ENCODE measurements at regions not wholly inside any gene's neighbourhood (a gene's known extent, or its start where the extent isn't known, plus 50 kb on each side); places are given as distances from the start of the nearest gene placed in this dataset.
A peak's percentile ranks its signal among the peaks of the same experiment; 100 is the strongest.

- no peak overlapping the region for H3K27ac ChIP-seq
- H3K4me3 ChIP-seq: no peak overlapping the region
- no peak for FAIRE-seq
- no peaks in the 10 kb centered on the region for H3K4me1 ChIP-seq
- no peak for DNase-seq
- H3K36me3 ChIP-seq: no peaks in the 10 kb centered on the region
- no peak for ATAC-seq
- H3K27me3 ChIP-seq: no peaks in the 10 kb centered on the region
- intact Hi-C loops (cut with DNase I): no loop called here
- no peak for TF ChIP-seq CTCF (IDR thresholded peaks at IDR 0.05)
- H3K9me3 ChIP-seq: no peaks in the 10 kb centered on the region
- WGBS, 2 donors: 71 to 85% methylated on average over 3 of the region's 3 CpGs
Measured at GRCh38 chr6:103456652-103457051, 1403.1 kb downstream of the HACE1 start.

GRCh38 chr6:103455275-103455674 is 1404.4 kb downstream of the HACE1 start:
- Histone ChIP-seq H3K27me3 (no peaks in the 10 kb centered on the region), H3K36me3 (no peaks in the 10 kb centered on the region), H3K27ac (no peak overlapping the region), H3K4me1 (no peaks in the 10 kb centered on the region), H3K9me3 (no peaks in the 10 kb centered on the region), H3K4me3 (no peak overlapping the region)
- DNase-seq: no peak
- intact Hi-C loops (cut with DNase I): no loop called here
- FAIRE-seq: peak; percentile 37
- no peak for ATAC-seq
- no peak for TF ChIP-seq CTCF (IDR thresholded peaks at IDR 0.05)
- WGBS, 2 donors: 60 to 71% methylated on average over 1 of the region's 1 CpG

GRCh38 chr6:103409475-103409874 is 1450.2 kb downstream of the HACE1 start:
- intact Hi-C loops (cut with DNase I): no loop called here
- no peak for TF ChIP-seq CTCF (IDR thresholded peaks at IDR 0.05)
- Histone ChIP-seq H3K4me1 (no peaks in the 10 kb centered on the region), H3K27ac (no peak overlapping the region), H3K36me3 (no peaks in the 10 kb centered on the region), H3K27me3 (no peaks in the 10 kb centered on the region), H3K9me3 (no peaks in the 10 kb centered on the region), H3K4me3 (no peak overlapping the region)
- no peak for FAIRE-seq
- no peak for DNase-seq
- ATAC-seq: no peak
- WGBS, 2 donors: 67 to 86% methylated on average over 1 of the region's 1 CpG

- no peaks in the 10 kb centered on the region for H3K9me3 ChIP-seq
- ATAC-seq: no peak
- no peaks in the 10 kb centered on the region for H3K36me3 ChIP-seq
Measured at GRCh38 chr6:103405321-103405720, 1454.4 kb downstream of the HACE1 start.

GRCh38 chr6:103404799-103405198 is 1454.9 kb downstream of the HACE1 start:
- FAIRE-seq (no peak), DNase-seq (no peak), ATAC-seq (no peak)
- Histone ChIP-seq H3K36me3 (no peaks in the 10 kb centered on the region), H3K9me3 (no peaks in the 10 kb centered on the region), H3K27me3 (no peaks in the 10 kb centered on the region), H3K4me3 (no peak overlapping the region), H3K27ac (no peak overlapping the region), H3K4me1 (no peaks in the 10 kb centered on the region)
- intact Hi-C loops (cut with DNase I): no loop called here
- TF ChIP-seq CTCF (IDR thresholded peaks at IDR 0.05): no peak
- WGBS, 2 donors: 81 to 91% methylated on average over 8 of the region's 8 CpGs

More at GRCh38 chr6:103405321-103405720, 1454.4 kb downstream of the HACE1 start:
- whole genome bisulfite sequencing, 2 donors: 64 to 67% methylated on average over 12 of the region's 12 CpGs
- no peak for FAIRE-seq
- Histone ChIP-seq H3K4me3 (no peak overlapping the region), H3K27ac (no peak overlapping the region), H3K4me1 (no peaks in the 10 kb centered on the region), H3K27me3 (no peaks in the 10 kb centered on the region)
- no peak for DNase-seq
- intact Hi-C loops (cut with DNase I): no loop called here
- no peak for TF ChIP-seq CTCF (IDR thresholded peaks at IDR 0.05)

All from pancreas (tissue), 10 donors.